ENCODE measurements at regions not wholly inside any gene's neighbourhood (a gene's known extent, or its start where the extent isn't known, plus 50 kb on each side); places are given as distances from the start of the nearest gene placed in this dataset.

DNA sequence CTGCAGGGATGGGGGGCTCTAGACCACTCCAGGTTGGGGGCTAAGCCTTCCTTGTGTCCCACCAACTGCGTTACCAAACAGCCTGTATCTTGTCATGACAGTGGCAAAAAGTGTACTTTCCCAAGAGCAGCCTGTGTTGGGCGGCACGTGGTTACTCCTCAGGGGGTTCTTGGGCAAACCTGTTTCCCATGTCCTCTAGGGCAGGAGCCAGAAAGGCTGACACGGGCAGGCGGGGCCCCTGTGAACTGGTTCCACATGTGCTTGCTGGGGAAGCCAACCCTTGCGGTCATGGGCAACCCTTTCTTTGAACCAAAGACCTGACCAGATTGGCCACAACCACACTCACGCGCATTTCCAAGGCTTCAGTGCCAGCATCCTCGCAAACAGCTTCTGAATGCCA, 228.5 kb downstream of the RBFOX3 start:
- H3K36me3 ChIP-seq (ENCODE audit: insufficient read depth, low read length) = no peaks in the 10 kb centered on the region
- H3K4me3 ChIP-seq (ENCODE audit: low read length, poor library complexity, severe bottlenecking) = no peak overlapping the region
- no peaks in the 10 kb centered on the region for H4K20me1 ChIP-seq (ENCODE audit: insufficient read depth, low read length, poor library complexity, severe bottlenecking)
- H3K9me2 ChIP-seq (replicated peaks; ENCODE audit: low read depth, low read length) = no peaks in the 10 kb centered on the region
- H3F3A ChIP-seq (ENCODE audit: low read depth) = no peaks in the 10 kb centered on the region
- H3K4me2 ChIP-seq (ENCODE audit: low read depth, low read length, poor library complexity, severe bottlenecking) = no peak overlapping the region
- no peaks in the 10 kb centered on the region for H3K9me3 ChIP-seq (ENCODE audit: insufficient read depth, low read depth, low read length)
- H3K4me1 ChIP-seq (ENCODE audit: insufficient read depth, low read length, poor library complexity, severe bottlenecking) = no peaks in the 10 kb centered on the region
- TF ChIP-seq, protein P1, sequence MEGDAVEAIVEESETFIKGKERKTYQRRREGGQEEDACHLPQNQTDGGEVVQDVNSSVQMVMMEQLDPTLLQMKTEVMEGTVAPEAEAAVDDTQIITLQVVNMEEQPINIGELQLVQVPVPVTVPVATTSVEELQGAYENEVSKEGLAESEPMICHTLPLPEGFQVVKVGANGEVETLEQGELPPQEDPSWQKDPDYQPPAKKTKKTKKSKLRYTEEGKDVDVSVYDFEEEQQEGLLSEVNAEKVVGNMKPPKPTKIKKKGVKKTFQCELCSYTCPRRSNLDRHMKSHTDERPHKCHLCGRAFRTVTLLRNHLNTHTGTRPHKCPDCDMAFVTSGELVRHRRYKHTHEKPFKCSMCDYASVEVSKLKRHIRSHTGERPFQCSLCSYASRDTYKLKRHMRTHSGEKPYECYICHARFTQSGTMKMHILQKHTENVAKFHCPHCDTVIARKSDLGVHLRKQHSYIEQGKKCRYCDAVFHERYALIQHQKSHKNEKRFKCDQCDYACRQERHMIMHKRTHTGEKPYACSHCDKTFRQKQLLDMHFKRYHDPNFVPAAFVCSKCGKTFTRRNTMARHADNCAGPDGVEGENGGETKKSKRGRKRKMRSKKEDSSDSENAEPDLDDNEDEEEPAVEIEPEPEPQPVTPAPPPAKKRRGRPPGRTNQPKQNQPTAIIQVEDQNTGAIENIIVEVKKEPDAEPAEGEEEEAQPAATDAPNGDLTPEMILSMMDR (conservative IDR thresholded peaks at IDR 0.05; ENCODE audit: low read length) = no peak
- TF ChIP-seq EZH2phosphoT487 (IDR thresholded peaks at IDR 0.05; ENCODE audit: borderline replicate concordance) = no peak
- H2AFZ ChIP-seq (ENCODE audit: low read length) = no peak overlapping the region
- no peaks in the 10 kb centered on the region for H3K27me3 ChIP-seq (ENCODE audit: insufficient read depth, low read length, poor library complexity, severe bottlenecking)
- H3K9ac ChIP-seq (ENCODE audit: low read depth, low read length, poor library complexity, severe bottlenecking) = no peak overlapping the region
- no peaks in the 10 kb centered on the region for H3K79me2 ChIP-seq (ENCODE audit: insufficient read depth, low read length)

DNA sequence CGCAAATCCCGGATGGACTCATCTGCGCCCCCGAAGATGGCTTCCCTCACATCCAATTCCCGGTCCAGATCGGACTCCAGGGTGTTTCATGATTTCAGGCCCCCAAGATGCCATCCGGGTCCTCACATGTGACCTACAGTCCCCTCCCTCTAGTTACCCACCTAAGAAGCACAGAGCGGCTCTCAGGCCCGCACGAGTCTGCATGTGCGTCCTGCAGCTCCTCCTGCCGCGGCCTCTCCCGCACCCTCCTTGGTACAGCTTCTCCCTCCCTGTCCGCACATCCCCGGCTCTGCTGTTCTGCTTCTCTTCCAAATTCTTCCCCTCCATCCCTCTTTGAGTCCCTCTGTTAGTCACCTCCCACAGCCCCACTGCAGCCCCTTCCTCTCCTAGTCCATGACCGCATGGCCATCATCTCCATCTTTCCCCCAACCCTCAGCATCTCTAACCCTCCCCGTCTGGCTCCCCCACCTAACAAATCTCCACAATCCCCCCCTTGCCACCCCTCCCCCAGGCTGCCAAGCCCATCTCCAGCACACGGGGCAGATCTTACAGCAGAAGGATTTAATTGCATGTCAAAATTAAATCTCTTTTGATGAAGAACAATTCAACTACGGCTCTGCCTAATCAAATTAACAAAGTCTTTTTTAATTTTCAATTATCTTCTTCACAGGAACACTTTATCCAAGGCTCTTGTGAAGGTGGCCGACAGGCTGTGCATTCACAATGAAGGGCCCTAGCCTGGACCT, 231.0 kb downstream of the RBFOX3 start:
- no peaks in the 10 kb centered on the region for H3K9me3 ChIP-seq (ENCODE audit: insufficient read depth, low read depth, low read length)
- H3K9ac ChIP-seq (ENCODE audit: low read depth, low read length, poor library complexity, severe bottlenecking) = no peak overlapping the region
- TF ChIP-seq EZH2phosphoT487 (IDR thresholded peaks at IDR 0.05; ENCODE audit: borderline replicate concordance) = no peak
- TF ChIP-seq, protein P1 (conservative IDR thresholded peaks at IDR 0.05; ENCODE audit: low read length) = no peak
- no peaks in the 10 kb centered on the region for H3K4me1 ChIP-seq (ENCODE audit: insufficient read depth, low read length, poor library complexity, severe bottlenecking)
- no peaks in the 10 kb centered on the region for H3K9me2 ChIP-seq (replicated peaks; ENCODE audit: low read depth, low read length)
- no peaks in the 10 kb centered on the region for H3F3A ChIP-seq (ENCODE audit: low read depth)
- H3K4me2 ChIP-seq (ENCODE audit: low read depth, low read length, poor library complexity, severe bottlenecking) = no peak overlapping the region
- no peaks in the 10 kb centered on the region for H3K79me2 ChIP-seq (ENCODE audit: insufficient read depth, low read length)
- H4K20me1 ChIP-seq (ENCODE audit: insufficient read depth, low read length, poor library complexity, severe bottlenecking) = no peaks in the 10 kb centered on the region
- no peaks in the 10 kb centered on the region for H3K36me3 ChIP-seq (ENCODE audit: insufficient read depth, low read length)
- no peaks in the 10 kb centered on the region for H3K27me3 ChIP-seq (ENCODE audit: insufficient read depth, low read length, poor library complexity, severe bottlenecking)
- H2AFZ ChIP-seq (ENCODE audit: low read length) = no peak overlapping the region
- H3K4me3 ChIP-seq (ENCODE audit: low read length, poor library complexity, severe bottlenecking) = no peak overlapping the region

DNA sequence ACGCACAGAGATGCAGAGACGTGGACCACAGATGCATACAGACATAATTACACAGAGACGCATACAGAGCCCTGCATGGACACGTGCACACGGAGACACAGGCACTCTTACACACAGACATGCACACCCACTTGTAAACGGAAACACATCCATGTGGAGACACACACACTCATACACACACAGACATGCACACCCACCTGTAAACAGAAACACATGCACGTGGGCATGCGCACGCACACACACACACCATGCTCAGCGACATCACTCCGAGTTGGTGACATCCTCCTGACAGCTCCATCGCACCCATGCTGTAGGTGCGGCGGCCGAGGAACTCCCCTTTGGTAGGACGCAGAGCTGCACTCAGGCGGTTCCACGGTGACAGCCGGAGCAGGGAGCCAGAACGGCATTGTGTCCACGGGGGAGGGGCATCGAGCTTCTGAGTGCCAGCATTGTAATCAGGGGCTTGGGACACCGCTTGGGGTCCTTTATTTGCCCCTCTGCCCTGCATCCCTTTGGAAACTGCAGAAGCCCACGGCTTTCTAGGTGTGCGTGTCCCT, 233.5 kb downstream of the RBFOX3 start:
- H3K9me2 ChIP-seq (replicated peaks; ENCODE audit: low read depth, low read length) = no peaks in the 10 kb centered on the region

More for the DNA sequence above, 233.5 kb downstream of the RBFOX3 start:
- H3K4me3 ChIP-seq (ENCODE audit: low read length, poor library complexity, severe bottlenecking) = no peak overlapping the region
- H4K20me1 ChIP-seq (ENCODE audit: insufficient read depth, low read length, poor library complexity, severe bottlenecking) = no peaks in the 10 kb centered on the region
- no peaks in the 10 kb centered on the region for H3K27me3 ChIP-seq (ENCODE audit: insufficient read depth, low read length, poor library complexity, severe bottlenecking)
- no peak overlapping the region for H3K4me2 ChIP-seq (ENCODE audit: low read depth, low read length, poor library complexity, severe bottlenecking)
- no peaks in the 10 kb centered on the region for H3K4me1 ChIP-seq (ENCODE audit: insufficient read depth, low read length, poor library complexity, severe bottlenecking)
- no peak overlapping the region for H3K9ac ChIP-seq (ENCODE audit: low read depth, low read length, poor library complexity, severe bottlenecking)
- H3K36me3 ChIP-seq (ENCODE audit: insufficient read depth, low read length) = no peaks in the 10 kb centered on the region
- H2AFZ ChIP-seq (ENCODE audit: low read length) = no peak overlapping the region
- no peaks in the 10 kb centered on the region for H3K9me3 ChIP-seq (ENCODE audit: insufficient read depth, low read depth, low read length)
- no peaks in the 10 kb centered on the region for H3K79me2 ChIP-seq (ENCODE audit: insufficient read depth, low read length)
- TF ChIP-seq EZH2phosphoT487 (IDR thresholded peaks at IDR 0.05; ENCODE audit: borderline replicate concordance) = no peak
- TF ChIP-seq, protein P1 (conservative IDR thresholded peaks at IDR 0.05; ENCODE audit: low read length) = no peak
- H3F3A ChIP-seq (ENCODE audit: low read depth) = no peaks in the 10 kb centered on the region
